MM.1S (cell line): ENCODE measurements at regions not wholly inside any gene's neighbourhood (a gene's known extent, or its start where the extent isn't known, plus 50 kb on each side); places are given as distances from the start of the nearest gene placed in this dataset.

Experiments
- CTCF ChIP-seq: fragments of 300-600 bp; sonication (generic); IDR thresholded peaks from 2 replicates; pipeline ENCODE4 v1.5.1; 2016; ENCODE audit warnings: antibody characterized with exemption, low read length, mixed read lengths
- EZH2 ChIP-seq: fragments of 300-600 bp; sonication (generic); optimal IDR thresholded peaks from 2 replicates; pipeline ENCODE3; 2017; ENCODE audit warnings: low read depth, mild to moderate bottlenecking, antibody characterized with exemption, low read length, mixed read lengths
- EZH2phosphoT487 ChIP-seq: fragments of 300-600 bp; sonication (generic); IDR thresholded peaks from 2 replicates; pipeline ENCODE4 v1.6.1; 2018; ENCODE audit warnings: antibody characterized with exemption, low read length

DNA sequence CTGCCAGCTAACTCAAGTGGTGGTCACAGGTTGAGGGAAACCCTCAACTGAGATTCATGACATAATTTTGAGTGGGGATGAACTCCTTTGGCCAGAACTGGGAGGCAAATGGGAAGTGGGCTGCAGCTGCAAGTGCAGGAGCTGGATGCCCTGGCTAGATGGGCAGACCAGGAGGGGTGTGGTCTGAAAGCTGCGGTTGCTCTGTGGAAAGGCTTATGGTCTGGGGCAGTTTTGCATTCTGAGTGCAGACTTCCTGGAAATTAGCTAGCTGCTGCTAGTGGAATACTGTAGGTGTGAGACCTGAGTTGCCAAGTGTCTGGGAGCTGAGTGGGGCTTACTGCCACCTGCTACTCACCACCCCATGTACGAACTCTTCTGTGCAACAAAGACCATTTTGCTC is 52.1 kb upstream of the NAP1L2 start:
- TF ChIP-seq CTCF (no peak), EZH2 (no peak), EZH2phosphoT487 (no peak)
